ENCODE measurements at regions not wholly inside any gene's neighbourhood (a gene's known extent, or its start where the extent isn't known, plus 50 kb on each side); places are given as distances from the start of the nearest gene placed in this dataset.

DNA sequence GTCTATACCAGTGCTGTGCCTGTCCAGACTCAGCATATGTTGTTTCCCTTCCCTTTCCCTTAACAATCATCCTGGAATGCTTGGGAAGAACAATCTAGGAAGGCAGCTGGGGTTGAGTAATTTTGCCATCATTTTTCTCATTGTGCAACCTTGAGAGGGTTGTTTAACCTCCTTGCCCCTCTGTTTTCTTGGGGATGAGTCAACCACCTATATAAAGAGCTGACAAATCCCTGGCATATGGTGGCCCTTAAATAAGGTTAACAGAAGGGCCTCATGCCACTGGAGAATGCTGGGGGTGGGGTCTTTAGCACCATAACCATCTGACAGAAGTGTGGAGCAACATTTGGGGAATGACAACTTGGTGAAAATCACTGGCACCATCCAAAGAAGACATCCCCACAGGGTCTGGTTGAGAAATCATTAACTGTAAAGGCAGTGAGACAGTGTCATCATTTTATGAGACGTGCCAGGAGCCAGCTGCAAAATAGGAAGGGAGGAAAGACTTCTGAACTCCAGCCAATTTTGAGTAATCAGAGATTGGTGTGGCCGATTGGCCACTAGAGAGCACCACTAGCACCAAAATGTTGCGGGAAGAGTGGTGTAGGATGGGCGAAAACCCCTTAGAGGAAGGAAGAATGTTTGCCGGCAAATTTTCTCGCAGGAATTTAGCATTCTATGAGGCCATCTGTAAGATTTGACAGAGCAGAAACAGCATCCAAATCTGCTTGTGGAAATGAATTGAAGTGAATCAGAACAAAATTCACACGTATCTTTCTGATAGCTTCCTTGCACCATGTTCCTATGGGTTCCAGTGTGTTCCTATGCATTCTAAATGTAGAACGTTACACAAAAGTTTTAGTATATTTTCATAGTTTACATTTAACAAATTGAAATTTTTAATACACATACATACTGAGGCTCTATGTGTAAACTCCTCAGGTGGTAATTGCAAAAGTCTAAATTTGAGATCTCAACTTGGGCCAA lies 113.8 kb downstream of the MSX2 start (continued):
- TF ChIP-seq, protein P1, sequence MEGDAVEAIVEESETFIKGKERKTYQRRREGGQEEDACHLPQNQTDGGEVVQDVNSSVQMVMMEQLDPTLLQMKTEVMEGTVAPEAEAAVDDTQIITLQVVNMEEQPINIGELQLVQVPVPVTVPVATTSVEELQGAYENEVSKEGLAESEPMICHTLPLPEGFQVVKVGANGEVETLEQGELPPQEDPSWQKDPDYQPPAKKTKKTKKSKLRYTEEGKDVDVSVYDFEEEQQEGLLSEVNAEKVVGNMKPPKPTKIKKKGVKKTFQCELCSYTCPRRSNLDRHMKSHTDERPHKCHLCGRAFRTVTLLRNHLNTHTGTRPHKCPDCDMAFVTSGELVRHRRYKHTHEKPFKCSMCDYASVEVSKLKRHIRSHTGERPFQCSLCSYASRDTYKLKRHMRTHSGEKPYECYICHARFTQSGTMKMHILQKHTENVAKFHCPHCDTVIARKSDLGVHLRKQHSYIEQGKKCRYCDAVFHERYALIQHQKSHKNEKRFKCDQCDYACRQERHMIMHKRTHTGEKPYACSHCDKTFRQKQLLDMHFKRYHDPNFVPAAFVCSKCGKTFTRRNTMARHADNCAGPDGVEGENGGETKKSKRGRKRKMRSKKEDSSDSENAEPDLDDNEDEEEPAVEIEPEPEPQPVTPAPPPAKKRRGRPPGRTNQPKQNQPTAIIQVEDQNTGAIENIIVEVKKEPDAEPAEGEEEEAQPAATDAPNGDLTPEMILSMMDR (conservative IDR thresholded peaks at IDR 0.05; ENCODE audit: low read depth, low read length): no peak

DNA sequence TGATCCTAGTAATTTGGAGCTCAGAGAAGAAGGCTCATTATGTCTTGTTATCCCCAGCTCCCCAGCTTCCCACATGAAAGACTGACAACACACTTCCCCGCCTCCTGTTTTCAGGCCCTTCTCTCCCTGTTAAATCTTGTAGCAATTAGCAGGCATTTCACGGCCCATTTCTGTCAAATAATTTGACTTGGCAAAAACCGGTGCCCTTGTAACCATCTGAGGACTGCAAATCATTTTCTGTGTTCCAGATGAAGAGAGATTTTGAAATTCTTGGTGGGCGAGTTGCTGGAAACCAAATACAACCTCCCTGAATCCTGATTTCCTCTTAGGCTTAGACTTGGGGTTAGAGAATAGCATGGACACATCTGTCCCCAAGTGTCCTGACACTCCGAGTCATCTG lies 109.7 kb downstream of the MSX2 start:
- POLR2A ChIA-PET (ENCODE audit: unreplicated experiment): no interaction called here
- Histone ChIP-seq H2BK15ac (ENCODE audit: low read depth, low read length) (no peak overlapping the region), H2AK9ac (replicated peaks; ENCODE audit: low read depth, low read length, poor library complexity) (no peak overlapping the region), H2AFZ (replicated peaks; ENCODE audit: low read length, poor library complexity) (no peak overlapping the region), H4K8ac (ENCODE audit: low read depth in 2 of 2, low read length in 2 of 2) (no peak overlapping the region), H2BK120ac (ENCODE audit: low read depth, low read length) (no peak overlapping the region), H2AK5ac (ENCODE audit: low read depth, low read length) (no peak overlapping the region), H2BK20ac (ENCODE audit: low read depth, low read length) (no peak overlapping the region), H3K4me1 (ENCODE audit: control insufficient read depth, insufficient read depth, low read length) (no peaks in the 10 kb centered on the region), H3K9me3 (ENCODE audit: control insufficient read depth, insufficient read depth, low read length) (no peaks in the 10 kb centered on the region; the same call in 1 of the 2 replicates), H3K4ac (ENCODE audit: low read depth, low read length) (no peak overlapping the region), H3K27me3 (ENCODE audit: control insufficient read depth, insufficient read depth, low read length) (no peaks in the 10 kb centered on the region), H4K5ac (ENCODE audit: low read depth, low read length) (no peak overlapping the region), H4K91ac (ENCODE audit: insufficient read depth, low read depth, low read length) (no peak overlapping the region), H3K4me3 (ENCODE audit: insufficient read depth, low read depth, low read length) (no peak overlapping the region), H3K36me3 (ENCODE audit: control insufficient read depth, insufficient read depth, low read length) (no peaks in the 10 kb centered on the region), H3K14ac (replicated peaks; ENCODE audit: low read depth, low read length) (no peak overlapping the region), H3K9ac (ENCODE audit: low read depth, low read length) (no peak overlapping the region), H3K27ac (ENCODE audit: insufficient read depth, low read length) (no peak overlapping the region), H3K9me1 (ENCODE audit: insufficient read depth, low read length) (no peaks in the 10 kb centered on the region), H3K56ac (ENCODE audit: extremely low read depth, insufficient read depth, low read length) (no peak overlapping the region), H3K79me1 (ENCODE audit: low read depth in 1 of 2, low read length in 2 of 2) (no peaks in the 10 kb centered on the region), H3K23ac (ENCODE audit: low read depth, low read length) (no peak overlapping the region), H3K4me2 (ENCODE audit: low read depth, low read length) (no peak overlapping the region), H4K20me1 (ENCODE audit: insufficient read depth, low read length) (no peaks in the 10 kb centered on the region), H2BK5ac (ENCODE audit: low read depth, low read length, poor library complexity, severe bottlenecking) (no peak overlapping the region), H3K18ac (ENCODE audit: low read depth, low read length) (no peak overlapping the region)
- CTCF ChIA-PET: no interaction called here
- no TSS peak for BruUV-seq (replicated peaks)
- ATAC-seq (ENCODE audit: low read depth) (no peak), DNase-seq (no peak)
- intact Hi-C loops (cut with micrococcal nuclease): no loop called here
- TF ChIP-seq FOS (IDR thresholded peaks at IDR 0.05; ENCODE audit: low read depth, low read length): no peak
- no peak for TF ChIP-seq RCOR1 (IDR thresholded peaks at IDR 0.05; ENCODE audit: insufficient replicate concordance, low read length)
- no peak for TF ChIP-seq MXI1 (IDR thresholded peaks at IDR 0.05; ENCODE audit: borderline replicate concordance, low read depth, low read length)
- no peak for TF ChIP-seq MAZ (IDR thresholded peaks at IDR 0.05; ENCODE audit: borderline replicate concordance, low read depth, low read length)
- TF ChIP-seq NFE2L2 (IDR thresholded peaks at IDR 0.05; ENCODE audit: low read depth, low read length): no peak
- TF ChIP-seq, protein P2, sequence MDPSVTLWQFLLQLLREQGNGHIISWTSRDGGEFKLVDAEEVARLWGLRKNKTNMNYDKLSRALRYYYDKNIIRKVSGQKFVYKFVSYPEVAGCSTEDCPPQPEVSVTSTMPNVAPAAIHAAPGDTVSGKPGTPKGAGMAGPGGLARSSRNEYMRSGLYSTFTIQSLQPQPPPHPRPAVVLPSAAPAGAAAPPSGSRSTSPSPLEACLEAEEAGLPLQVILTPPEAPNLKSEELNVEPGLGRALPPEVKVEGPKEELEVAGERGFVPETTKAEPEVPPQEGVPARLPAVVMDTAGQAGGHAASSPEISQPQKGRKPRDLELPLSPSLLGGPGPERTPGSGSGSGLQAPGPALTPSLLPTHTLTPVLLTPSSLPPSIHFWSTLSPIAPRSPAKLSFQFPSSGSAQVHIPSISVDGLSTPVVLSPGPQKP (IDR thresholded peaks at IDR 0.05; ENCODE audit: borderline replicate concordance, low read depth, low read length): no peak
- TF ChIP-seq, protein P3, sequence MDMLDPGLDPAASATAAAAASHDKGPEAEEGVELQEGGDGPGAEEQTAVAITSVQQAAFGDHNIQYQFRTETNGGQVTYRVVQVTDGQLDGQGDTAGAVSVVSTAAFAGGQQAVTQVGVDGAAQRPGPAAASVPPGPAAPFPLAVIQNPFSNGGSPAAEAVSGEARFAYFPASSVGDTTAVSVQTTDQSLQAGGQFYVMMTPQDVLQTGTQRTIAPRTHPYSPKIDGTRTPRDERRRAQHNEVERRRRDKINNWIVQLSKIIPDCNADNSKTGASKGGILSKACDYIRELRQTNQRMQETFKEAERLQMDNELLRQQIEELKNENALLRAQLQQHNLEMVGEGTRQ (IDR thresholded peaks at IDR 0.05; ENCODE audit: low read depth, low read length): no peak
- TF ChIP-seq SMC3 (IDR thresholded peaks at IDR 0.05; ENCODE audit: low read depth, low read length): no peak
- TF ChIP-seq BHLHE40 (IDR thresholded peaks at IDR 0.05; ENCODE audit: low read depth, low read length): no peak
- in situ Hi-C loops (cut with MboI; ENCODE audit: low sequenced_read_pairs): no loop called here
- no CpG with 5 or more reads among the region's 5 CpGs for WGBS, 2 experiments (ENCODE audit: extremely low coverage in 2 of 2, insufficient read length in 1 of 2)
- dilution Hi-C loops (cut with HindIII; ENCODE audit: low sequenced_read_pairs, unreplicated experiment): no loop called here
